ENCODE measurements at regions not wholly inside any gene's neighbourhood (a gene's known extent, or its start where the extent isn't known, plus 50 kb on each side); places are given as distances from the start of the nearest gene placed in this dataset.

DNA sequence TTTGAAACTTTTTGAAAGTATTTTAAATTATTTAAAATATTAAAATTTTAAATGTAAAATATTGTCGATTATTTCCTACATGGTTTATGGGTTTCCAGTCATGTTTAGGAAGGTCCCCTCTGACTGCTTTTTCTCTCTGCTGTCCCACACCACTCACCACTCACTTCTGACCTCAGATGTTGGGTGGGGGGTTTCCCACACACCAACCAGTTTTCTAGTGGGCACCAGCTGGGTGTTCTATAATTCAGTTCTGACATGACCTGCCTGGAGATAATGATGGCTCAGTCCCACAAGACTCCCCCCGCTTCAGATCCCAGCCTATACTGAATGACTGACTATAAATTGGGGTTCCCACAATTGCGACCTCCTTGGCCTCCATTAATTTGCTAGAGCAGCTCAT lies 310.4 kb downstream of the GADD45G start:
- ChIA-PET POLR2A (interaction anchor here (1.1 to 2.7 kb wide), 2 partner anchors 36 to 310 kb away, joined by 3 to 8 read pairs; partner anchors contain the start of gene GADD45G), CTCF (interaction anchor here (0.6 to 2.7 kb wide), 7 partner anchors 9 to 314 kb away, joined by 3 to 12 read pairs (median 3); no protein-coding TSS in a partner anchor)
- H3K9me3 ChIP-seq (ENCODE audit: control insufficient read depth, insufficient read depth, low read depth, low read length): no peaks in the 10 kb centered on the region
- H3K4me1 ChIP-seq (ENCODE audit: control insufficient read depth, insufficient read depth, low read length): no peaks in the 10 kb centered on the region
- TF ChIP-seq ZNF184 (tag by site-specific recombination; IDR thresholded peaks at IDR 0.05) (no peak), ZFP41 (tag by site-specific recombination; IDR thresholded peaks at IDR 0.05; ENCODE audit: borderline replicate concordance) (no peak), ZNF776 (tag by site-specific recombination; IDR thresholded peaks at IDR 0.05; ENCODE audit: borderline replicate concordance) (no peak), SALL2 (tag by site-specific recombination; IDR thresholded peaks at IDR 0.05; ENCODE audit: borderline replicate concordance) (no peak), ZFP69B (tag by site-specific recombination; IDR thresholded peaks at IDR 0.05) (no peak), ZNF335 (tag by site-specific recombination; conservative IDR thresholded peaks at IDR 0.05) (no peak), ZNF292 (tag by site-specific recombination; IDR thresholded peaks at IDR 0.05; ENCODE audit: borderline replicate concordance, low read depth) (no peak), ZNF416 (tag by site-specific recombination; IDR thresholded peaks at IDR 0.05) (no peak)
- H3K36me3 ChIP-seq (ENCODE audit: control insufficient read depth in 2 of 2, insufficient read depth in 1 of 2, low read length in 2 of 2): no peaks in the 10 kb centered on the region
- no peak overlapping the region for H3K4me3 ChIP-seq (ENCODE audit: low read depth, low read length)
- H3K27ac ChIP-seq (ENCODE audit: extremely low read depth, low read depth, low read length): no peak overlapping the region

DNA sequence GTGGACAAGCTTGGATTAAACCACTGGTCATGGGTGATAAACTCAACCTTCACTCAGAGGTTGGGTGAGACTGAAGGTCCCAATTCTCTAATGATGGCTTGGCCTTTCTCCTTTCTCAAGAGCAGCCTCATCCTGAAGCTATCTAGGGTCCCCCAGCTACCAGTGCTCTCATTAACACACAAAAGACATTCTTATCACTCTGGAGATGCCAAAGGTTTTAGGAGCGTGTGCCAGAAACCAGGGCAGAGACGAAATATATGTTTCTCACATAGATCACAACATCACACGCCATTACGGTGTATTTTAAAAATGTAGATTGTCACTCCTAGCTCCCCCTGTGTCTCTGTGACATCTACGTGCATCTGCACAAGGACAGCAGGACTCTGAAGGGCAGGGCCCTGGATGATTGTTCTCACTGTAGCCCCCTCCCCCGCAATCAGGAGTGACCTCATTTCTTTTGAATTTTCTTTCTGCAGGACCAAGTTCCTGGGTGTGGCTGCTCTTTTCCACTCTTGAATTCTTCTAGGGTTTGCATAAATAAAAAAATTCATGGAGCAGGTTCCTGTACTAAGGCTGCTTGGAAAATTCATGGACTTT lies 311.3 kb downstream of the GADD45G start:
- CTCF ChIA-PET: interaction anchor here (0.8 to 2.7 kb wide), 4 partner anchors 9 to 313 kb away, joined by 3 to 8 read pairs (median 4); no protein-coding TSS in a partner anchor
- POLR2A ChIA-PET: interaction anchor here (0.8 to 2.7 kb wide), 4 partner anchors 37 to 311 kb away, joined by 3 to 8 read pairs (median 3); partner anchors contain the start of gene GADD45G
- Histone ChIP-seq H3K4me1 (ENCODE audit: control insufficient read depth, insufficient read depth, low read length) (no peaks in the 10 kb centered on the region), H3K9me3 (ENCODE audit: control insufficient read depth, insufficient read depth, low read depth, low read length) (no peaks in the 10 kb centered on the region), H3K27ac (ENCODE audit: extremely low read depth, low read depth, low read length) (no peak overlapping the region), H3K4me3 (ENCODE audit: low read depth, low read length) (no peak overlapping the region), H3K36me3 (ENCODE audit: control insufficient read depth in 2 of 2, insufficient read depth in 1 of 2, low read length in 2 of 2) (no peaks in the 10 kb centered on the region)
- TF ChIP-seq ZNF529 (tag by site-specific recombination; IDR thresholded peaks at IDR 0.05; ENCODE audit: insufficient replicate concordance) (no peak), ZFP37 (tag by site-specific recombination; IDR thresholded peaks at IDR 0.05) (no peak), ZNF302 (tag by site-specific recombination; IDR thresholded peaks at IDR 0.05; ENCODE audit: low read depth) (no peak)
- TF ChIP-seq, protein P1, sequence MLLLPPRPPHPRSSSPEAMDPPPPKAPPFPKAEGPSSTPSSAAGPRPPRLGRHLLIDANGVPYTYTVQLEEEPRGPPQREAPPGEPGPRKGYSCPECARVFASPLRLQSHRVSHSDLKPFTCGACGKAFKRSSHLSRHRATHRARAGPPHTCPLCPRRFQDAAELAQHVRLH (tag by site-specific recombination; IDR thresholded peaks at IDR 0.05): no peak
- TF ChIP-seq, protein P2, sequence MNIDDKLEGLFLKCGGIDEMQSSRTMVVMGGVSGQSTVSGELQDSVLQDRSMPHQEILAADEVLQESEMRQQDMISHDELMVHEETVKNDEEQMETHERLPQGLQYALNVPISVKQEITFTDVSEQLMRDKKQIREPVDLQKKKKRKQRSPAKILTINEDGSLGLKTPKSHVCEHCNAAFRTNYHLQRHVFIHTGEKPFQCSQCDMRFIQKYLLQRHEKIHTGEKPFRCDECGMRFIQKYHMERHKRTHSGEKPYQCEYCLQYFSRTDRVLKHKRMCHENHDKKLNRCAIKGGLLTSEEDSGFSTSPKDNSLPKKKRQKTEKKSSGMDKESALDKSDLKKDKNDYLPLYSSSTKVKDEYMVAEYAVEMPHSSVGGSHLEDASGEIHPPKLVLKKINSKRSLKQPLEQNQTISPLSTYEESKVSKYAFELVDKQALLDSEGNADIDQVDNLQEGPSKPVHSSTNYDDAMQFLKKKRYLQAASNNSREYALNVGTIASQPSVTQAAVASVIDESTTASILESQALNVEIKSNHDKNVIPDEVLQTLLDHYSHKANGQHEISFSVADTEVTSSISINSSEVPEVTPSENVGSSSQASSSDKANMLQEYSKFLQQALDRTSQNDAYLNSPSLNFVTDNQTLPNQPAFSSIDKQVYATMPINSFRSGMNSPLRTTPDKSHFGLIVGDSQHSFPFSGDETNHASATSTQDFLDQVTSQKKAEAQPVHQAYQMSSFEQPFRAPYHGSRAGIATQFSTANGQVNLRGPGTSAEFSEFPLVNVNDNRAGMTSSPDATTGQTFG (tag by site-specific recombination; IDR thresholded peaks at IDR 0.05; ENCODE audit: borderline replicate concordance): no peak

DNA sequence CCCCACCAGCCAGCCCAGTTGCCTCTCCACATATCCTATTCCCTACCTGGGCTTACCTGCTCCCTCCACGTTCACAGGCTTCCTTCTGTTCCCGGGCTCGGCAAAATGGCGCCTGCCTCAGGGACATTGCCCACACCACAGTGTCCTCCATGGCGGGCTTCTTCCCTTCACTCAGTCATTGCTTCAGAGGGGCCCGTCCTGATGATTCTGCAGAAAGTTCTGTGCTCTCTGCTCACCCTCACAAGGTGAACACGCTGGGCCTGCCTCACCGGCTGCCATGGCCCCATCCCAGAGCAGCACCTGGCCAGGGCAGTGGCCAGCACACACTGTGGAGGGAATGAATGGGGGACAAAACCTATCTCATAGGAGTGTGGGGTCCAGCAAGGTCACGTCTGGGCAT lies 313.0 kb downstream of the GADD45G start:
- TF ChIP-seq ZNF549 (tag by site-specific recombination; IDR thresholded peaks at IDR 0.05): no peak
- no peak for TF ChIP-seq ZNF404 (tag by site-specific recombination; IDR thresholded peaks at IDR 0.05)
- TF ChIP-seq ZNF600 (tag by site-specific recombination; IDR thresholded peaks at IDR 0.05): no peak
- no peak for TF ChIP-seq ZNF211 (tag by site-specific recombination; IDR thresholded peaks at IDR 0.05; ENCODE audit: low read depth)
- TF ChIP-seq, protein P3, sequence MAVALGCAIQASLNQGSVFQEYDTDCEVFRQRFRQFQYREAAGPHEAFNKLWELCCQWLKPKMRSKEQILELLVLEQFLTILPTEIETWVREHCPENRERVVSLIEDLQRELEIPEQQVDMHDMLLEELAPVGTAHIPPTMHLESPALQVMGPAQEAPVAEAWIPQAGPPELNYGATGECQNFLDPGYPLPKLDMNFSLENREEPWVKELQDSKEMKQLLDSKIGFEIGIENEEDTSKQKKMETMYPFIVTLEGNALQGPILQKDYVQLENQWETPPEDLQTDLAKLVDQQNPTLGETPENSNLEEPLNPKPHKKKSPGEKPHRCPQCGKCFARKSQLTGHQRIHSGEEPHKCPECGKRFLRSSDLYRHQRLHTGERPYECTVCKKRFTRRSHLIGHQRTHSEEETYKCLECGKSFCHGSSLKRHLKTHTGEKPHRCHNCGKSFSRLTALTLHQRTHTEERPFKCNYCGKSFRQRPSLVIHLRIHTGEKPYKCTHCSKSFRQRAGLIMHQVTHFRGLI (tag by site-specific recombination; IDR thresholded peaks at IDR 0.05): no peak
- no peak for TF ChIP-seq ZNF341 (tag by site-specific recombination; IDR thresholded peaks at IDR 0.05; ENCODE audit: low read depth)
- TF ChIP-seq ZBTB7A (tag by site-specific recombination; IDR thresholded peaks at IDR 0.05; ENCODE audit: low read depth): no peak
- TF ChIP-seq, protein P4, sequence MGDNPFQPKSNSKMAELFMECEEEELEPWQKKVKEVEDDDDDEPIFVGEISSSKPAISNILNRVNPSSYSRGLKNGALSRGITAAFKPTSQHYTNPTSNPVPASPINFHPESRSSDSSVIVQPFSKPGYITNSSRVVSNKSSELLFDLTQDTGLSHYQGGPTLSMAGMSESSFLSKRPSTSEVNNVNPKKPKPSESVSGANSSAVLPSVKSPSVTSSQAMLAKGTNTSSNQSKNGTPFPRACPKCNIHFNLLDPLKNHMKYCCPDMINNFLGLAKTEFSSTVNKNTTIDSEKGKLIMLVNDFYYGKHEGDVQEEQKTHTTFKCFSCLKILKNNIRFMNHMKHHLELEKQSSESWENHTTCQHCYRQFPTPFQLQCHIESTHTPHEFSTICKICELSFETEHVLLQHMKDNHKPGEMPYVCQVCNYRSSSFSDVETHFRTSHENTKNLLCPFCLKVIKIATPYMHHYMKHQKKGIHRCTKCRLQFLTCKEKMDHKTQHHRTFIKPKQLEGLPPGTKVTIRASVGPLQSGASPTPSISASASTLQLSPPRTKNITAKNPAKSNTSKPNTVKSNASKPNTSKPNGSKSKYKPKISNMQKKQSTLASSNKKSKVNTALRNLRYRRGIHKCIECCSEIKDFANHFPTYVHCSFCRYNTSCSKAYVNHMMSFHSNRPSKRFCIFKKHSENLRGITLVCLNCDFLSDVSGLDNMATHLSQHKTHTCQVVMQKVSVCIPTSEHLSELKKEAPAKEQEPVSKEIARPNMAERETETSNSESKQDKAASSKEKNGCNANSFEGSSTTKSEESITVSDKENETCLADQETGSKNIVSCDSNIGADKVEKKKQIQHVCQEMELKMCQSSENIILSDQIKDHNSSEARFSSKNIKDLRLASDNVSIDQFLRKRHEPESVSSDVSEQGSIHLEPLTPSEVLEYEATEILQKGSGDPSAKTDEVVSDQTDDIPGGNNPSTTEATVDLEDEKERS (tag by site-specific recombination; IDR thresholded peaks at IDR 0.05): no peak
- no peak for TF ChIP-seq ZNF791 (tag by site-specific recombination; IDR thresholded peaks at IDR 0.05)
- no peak for TF ChIP-seq ZNF571 (tag by site-specific recombination; IDR thresholded peaks at IDR 0.05)
- TF ChIP-seq ZNF830 (tag by site-specific recombination; IDR thresholded peaks at IDR 0.05; ENCODE audit: low read depth): no peak
- TF ChIP-seq KLF16 (tag by site-specific recombination; IDR thresholded peaks at IDR 0.05): no peak
- no peaks in the 10 kb centered on the region for H3K9me3 ChIP-seq (ENCODE audit: control insufficient read depth, insufficient read depth, low read depth, low read length)
- H3K27ac ChIP-seq (ENCODE audit: extremely low read depth, low read depth, low read length): no peak overlapping the region
- H3K4me3 ChIP-seq (ENCODE audit: low read depth, low read length): no peak overlapping the region
- CTCF ChIA-PET: interaction anchor here (0.7 to 1.4 kb wide), 4 partner anchors 24 to 320 kb away, joined by 3 to 4 read pairs (median 4); no protein-coding TSS in a partner anchor
- POLR2A ChIA-PET: no interaction called here
- no peaks in the 10 kb centered on the region for H3K36me3 ChIP-seq (ENCODE audit: control insufficient read depth in 2 of 2, insufficient read depth in 1 of 2, low read length in 2 of 2)
- H3K4me1 ChIP-seq (ENCODE audit: control insufficient read depth, insufficient read depth, low read length): no peaks in the 10 kb centered on the region
